Activated CD4-positive, alpha-beta T cell treated with anti-CD3 and anti-CD28 coated beads for 24 hours (primary cell): ENCODE measurements at regions not wholly inside any gene's neighbourhood (a gene's known extent, or its start where the extent isn't known, plus 50 kb on each side); places are given as distances from the start of the nearest gene placed in this dataset.

Experiments used
- DNase-seq, 2 donors: peaks; one replicate each; pipeline ENCODE4 v3.0.0-alpha.2; 2020; ENCODE audit warnings: low read depth in 2 of 2

DNA sequence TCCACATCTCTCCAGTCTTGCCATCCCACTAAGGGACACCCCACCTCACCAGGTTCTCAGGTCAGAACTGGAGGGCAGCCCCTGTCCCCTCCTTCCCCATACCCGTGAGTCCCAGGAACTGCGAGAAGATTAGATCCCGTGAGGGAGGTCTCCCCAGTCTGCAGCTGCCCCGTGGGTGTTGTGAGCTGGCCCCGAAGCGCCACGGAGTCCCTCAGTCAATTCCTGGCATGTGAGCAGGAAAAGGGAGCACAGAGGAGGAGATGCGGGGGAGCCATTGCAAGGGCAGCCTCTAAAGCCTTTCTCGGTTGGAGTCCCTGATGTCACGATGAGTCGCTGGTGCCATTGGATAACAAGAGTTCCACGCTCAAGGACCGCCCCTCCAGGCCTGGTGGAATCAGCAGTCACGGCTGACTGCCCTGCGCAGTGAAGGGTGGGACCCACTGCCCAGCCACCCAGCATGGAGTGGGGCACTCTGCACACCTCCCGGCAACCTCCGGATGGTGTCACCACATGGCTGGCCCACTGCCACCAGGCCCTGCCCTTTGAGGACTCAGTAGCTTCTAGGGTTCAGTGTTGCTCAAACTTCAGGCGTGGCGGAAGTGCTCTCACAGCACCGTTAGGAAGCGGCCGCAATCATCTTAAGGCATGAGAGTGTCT lies 434.9 kb upstream of the MYT1L start:
- DNase-seq: no peak

DNA sequence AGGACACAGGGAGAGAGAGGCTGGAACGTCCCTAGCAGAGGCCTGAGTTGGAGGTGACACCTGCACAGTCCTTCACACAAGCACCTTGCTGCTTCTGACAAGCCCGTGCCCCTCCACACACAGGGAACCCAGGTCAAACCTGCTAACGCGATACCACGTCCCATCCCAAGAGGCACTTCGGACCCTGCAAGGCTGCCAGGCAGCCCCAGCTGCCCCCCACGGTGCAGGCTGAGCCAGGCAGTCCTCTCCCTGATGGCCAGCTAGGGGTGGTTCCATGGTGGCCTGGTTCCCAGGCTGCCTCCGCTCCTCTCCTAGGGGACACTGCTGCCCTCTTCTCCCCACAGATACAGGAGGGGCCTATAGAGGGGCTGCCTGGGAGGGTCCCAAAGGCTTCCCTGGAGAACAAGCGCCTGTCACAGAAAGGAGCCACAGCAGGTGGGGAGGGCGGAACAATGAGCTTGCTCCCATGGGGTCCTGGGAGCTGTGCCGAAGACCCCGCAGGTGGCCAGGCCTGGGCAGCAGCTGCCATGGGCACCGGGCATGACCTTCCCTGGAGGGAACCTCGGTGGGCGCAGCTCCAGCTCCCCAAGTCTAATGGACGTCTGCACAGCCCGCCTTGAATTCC lies 434.2 kb upstream of the MYT1L start:
- no peak for DNase-seq

DNA sequence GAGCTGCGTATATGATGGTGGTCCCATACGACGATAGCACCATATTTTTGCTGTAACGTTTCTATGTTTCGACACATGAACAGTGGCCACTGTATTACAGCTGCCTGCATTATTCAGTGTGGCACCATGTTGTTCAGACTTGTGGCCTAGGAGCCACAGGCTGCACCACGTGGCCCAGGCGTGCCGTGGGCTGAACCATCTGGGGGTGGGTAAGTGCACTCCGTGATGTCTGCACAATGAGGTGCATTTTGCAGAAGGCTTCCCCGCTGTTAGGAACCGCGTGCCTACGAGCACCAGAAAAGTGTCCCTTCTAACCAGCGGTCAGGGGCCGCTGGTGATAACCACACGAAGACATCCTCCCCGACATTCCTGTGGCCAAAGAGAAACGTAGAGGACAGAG lies 433.7 kb upstream of the MYT1L start:
- DNase-seq: no peak

DNA sequence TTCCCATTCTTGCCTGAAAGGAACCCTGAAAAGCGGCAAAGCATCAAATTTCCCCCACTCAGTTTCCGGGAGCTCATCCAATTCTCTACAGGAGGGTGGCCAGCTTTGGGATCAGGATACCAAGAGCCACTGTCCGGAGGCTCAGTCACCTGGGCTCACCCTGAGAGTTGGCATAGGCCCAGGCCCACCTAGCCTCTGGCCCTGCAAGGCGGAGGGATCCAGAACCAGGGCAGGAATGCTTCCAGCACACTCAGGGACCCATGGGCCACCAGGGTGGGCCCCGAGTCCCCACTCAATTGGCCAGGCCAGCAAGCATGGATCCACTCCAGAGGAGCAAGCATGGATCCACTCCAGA lies 432.9 kb upstream of the MYT1L start:
- DNase-seq: no peak

DNA sequence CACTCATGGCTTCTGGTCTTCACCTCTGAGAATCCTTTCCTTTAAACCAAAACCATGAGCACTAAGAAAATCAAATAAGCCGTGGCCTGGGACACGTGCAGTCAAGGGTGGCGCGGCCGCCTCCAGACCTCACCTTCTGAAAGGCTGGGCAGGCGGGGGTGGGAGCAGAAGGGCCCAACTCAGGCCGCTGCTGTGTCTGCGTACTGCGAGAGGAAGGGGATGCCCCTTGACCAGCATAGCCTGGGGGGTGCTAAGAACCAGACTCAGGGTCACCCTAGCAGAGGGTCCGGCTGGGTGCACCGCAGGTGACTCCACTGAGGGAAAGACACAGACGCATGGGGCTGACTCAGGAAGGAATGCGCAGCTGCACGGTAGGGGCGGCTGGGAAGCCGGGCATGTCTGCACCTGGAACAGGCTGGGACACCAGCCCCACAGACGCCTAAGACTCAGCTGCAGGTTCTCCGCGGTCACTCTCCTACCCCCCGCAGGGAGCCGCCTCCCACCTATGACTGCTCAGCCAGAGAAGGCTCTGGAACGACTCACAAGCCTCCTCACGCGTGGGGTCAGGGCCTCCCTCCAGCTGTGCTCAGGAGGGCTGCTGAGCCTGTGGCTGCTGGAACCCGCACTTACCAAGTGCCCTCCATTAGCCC lies 432.4 kb upstream of the MYT1L start:
- no peak for DNase-seq

DNA sequence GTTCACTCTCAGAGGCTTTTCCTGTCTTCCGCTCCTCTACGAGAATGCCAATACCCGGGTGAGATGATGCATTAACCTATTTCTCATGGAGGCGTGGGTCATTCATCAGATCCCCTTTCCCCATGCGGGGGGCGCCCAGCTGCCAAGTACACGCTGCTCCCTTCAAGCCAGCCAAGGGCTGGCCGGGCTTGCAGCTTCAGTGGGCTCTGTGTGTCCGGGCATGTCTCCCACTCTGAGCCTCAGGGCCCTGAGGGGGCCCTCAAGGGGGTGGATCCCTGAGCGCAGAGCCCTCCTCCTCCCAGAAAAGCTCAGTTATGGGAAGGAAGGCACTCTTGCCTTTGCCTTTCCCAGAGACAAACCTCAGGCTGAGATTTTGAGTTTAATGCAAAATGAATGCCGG lies 431.8 kb upstream of the MYT1L start:
- DNase-seq: no peak

DNA sequence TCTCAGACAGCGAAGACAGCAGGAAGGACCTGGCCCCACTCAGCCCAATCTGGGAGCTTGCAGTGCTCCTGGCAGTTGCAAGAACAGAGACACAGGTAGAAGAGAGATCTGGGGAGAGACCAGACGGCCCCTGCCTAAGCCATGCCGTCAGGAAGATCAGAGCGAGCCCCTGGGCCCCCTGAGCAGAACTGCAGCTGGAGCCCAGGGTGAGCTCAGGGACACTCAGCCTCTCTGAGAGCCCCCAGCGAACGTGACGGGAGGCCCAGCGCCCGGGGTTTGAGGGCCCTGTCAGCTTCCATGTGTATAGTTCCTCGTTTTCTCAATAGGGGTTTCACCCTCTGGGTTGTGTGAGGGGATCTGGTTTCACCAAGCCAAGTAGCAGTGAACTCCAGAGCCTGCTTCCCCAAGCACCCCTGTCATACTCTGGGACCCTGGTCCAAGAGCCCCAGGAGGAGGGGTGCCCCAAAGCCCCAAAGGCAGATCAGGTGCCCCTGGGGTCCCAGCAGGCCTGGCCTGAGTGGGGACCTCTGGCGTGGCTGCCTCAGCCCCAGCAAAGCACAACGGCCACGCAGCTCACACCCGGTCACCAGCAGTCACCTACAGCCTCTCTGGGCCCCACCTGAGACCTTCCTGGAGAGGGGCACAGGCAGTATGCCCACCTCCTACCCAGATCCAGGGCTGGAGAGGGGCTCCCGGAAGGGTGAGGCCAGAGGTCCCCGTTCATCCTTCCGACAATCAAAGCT lies 431.3 kb upstream of the MYT1L start:
- no peak for DNase-seq

DNA sequence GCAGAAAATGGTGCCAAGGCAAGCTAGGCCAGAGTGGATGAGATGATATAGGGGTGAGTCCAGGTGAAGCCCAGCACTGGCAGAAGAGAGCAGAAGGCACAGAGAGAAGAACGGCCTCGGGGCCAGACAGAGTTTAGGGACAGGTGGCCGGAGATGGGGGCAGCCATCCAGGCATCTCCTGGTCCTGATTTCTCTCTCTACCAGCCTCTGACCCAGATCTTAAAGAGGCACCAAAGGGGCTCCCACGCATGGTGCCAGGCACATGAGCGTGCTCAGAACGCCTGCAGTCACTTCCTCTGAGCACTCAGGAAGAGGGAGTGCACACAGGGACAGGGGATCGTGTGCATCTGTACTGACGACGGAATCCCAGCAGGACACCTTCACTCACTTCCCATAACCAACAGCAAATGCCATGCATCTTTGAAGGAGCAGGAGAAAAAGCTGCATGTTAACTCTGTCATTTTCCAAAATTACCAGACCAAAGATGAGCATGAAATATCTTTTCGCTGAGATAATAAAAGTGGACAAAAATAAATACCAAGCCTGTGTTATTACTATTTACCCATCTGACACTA lies 427.8 kb upstream of the MYT1L start:
- no peak for DNase-seq

DNA sequence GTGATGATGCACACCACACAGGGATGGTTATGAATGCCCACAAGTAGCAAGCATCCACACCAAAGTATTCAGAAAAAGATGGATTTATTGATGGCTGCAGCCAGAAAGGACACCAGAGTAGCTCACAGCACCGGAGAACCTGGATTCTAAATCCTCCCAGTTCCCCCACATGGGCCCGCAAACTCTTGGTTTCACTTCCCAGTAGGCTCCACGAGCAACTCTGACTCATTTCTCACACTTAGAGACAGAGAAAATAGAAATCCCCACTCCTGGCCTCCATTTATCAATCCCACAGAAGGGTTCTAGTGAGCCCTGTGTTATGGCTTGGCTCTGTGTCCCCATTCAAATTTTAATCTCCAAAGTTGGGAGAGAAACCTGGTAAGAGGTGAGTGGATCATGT lies 426.7 kb upstream of the MYT1L start:
- DNase-seq: no peak

DNA sequence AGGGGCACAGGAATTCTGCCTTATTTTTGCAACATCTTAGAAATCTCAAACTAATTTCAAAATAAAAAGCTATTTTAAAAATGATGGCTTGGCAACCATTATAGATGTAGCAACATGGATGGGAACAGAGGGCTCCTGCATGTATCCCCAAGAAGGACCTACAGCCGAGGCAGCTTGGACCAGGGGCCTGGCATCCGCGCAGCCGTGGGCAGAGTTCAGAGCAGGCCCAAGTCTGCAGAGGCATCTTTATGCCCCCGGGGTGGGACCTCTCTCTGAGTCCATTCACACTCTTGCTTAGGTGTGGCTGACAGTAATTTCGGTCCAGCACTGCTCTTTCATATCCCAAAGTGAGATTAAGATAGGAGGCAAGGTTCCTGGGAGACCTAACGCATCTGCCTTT lies 425.8 kb upstream of the MYT1L start:
- no peak for DNase-seq

DNA sequence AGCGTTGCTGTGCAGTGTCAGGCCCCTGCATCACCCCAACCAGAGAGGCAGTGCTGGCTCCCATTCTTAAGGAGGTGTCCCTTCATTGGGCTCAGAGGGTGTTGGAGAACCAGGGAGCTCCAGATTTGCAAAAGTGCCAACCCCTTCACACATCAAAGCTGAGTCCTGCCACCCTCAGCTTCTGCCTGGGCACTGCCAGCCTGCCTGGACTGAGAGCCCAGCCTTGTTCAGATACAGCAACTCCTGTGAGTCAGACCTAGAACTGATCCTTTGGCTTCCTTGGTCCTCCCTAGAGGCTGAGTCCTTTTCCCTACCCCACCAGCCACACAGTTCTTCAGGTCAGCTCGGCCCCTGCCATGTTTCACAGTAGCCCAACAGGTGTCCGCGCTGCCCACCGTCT lies 424.9 kb upstream of the MYT1L start:
- DNase-seq: no peak

DNA sequence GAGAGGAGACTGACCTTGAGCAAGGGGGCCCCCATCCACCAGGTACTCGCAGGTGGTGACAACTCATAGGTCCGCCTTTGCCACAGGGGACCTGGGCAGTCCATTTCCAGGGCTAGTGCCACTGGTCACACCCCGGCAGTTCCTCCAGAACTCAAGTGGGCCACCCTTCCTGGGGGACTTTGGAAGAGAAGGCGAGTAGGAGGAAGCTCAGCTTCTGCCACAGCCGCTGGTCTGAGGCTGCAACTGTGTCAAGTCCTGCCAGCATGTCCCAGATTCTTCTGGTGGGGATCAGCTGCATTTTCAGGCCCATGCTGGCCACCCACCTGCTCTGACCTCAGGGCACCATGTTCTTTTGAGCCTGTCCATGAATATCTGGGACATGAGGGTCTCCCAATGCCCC lies 423.9 kb upstream of the MYT1L start:
- no peak for DNase-seq

DNA sequence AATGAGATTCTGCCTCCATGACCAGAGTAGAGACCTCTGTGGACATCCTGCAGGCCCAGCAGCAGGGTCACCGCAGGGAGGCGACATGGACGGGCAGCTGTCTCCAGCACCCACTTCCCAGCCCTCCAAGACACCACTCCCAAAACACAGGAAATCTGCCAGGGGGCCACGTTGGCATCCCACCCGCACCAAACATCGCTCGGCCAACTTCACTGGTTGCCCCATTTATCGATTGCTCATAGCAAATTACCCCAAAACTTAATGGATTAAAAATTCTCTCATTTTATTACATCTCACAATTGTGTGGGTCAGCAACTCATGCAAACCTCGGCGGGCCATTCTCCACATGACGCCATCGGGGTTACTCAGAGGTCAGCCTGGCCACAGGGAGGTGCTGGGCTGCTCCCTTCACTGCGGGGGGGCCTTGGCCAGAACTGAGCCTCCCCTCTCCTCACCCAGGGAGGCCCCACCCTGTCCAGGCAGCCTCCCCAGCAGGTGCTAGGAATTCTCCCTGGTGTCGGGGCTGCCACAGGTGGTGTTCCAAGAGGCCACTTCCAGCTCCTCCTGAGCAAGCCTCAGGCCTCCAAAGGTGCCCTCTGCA lies 420.7 kb upstream of the MYT1L start:
- no peak for DNase-seq

DNA sequence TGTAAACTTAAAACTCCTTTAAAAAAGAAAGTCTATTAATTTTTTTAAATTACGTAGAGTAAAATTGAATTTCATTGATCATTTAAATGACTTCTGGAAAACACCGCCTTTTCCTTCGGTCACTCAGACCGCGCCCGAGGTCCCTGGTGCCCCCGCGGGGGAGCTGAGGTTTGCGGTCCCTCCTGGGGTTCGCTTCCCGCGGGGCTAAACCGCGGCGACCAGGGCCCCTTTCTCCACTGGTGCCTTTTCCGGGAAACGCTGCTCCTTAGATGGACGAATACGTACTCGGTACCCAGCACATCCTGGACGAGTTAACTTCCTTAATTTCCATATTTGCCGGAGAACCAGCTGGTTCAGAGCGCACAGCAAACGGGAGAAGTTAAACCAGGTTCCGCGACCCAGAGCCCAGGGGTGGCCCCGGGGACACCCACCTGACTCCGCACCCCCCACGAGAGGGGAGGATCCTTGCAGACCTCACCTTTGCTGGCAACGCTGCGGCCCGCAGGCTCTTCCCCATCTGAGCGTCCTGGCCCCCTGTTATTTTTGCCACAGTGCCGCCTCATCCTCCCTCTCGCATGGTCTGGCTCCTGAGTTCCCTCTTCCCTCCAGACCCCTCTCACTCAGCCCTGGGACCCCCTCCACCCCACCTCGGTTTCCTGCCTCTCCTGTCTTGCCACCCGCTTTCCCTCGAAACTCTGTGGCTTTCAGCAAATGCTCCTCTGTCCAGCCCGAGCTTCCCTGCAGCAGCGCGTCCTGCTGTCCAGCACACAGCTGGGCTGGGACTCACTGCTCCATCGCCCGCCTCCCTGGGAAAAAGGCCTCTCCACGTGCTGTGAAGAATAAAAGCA lies 420.0 kb upstream of the MYT1L start:
- DNase-seq: no peak

DNA sequence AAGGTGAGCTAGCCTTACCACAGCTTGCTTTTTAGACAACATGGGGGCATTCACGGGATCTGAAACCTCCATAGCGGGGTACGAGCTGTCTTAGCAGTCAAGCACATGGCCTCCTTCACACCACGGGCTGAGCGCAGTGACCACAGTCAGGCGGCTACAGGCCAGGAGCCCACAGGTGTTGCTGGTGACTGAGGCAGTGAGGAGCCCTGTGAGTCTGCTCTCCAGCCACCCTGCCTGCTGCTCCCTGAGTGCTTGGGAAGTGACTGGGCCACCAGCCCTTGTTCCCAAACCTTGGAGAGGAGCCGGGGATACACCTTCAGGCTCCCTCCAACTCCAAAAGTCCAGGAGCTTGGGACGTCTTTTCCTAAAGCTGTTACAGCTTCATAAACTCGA lies 418.1 kb upstream of the MYT1L start:
- no peak for DNase-seq

DNA sequence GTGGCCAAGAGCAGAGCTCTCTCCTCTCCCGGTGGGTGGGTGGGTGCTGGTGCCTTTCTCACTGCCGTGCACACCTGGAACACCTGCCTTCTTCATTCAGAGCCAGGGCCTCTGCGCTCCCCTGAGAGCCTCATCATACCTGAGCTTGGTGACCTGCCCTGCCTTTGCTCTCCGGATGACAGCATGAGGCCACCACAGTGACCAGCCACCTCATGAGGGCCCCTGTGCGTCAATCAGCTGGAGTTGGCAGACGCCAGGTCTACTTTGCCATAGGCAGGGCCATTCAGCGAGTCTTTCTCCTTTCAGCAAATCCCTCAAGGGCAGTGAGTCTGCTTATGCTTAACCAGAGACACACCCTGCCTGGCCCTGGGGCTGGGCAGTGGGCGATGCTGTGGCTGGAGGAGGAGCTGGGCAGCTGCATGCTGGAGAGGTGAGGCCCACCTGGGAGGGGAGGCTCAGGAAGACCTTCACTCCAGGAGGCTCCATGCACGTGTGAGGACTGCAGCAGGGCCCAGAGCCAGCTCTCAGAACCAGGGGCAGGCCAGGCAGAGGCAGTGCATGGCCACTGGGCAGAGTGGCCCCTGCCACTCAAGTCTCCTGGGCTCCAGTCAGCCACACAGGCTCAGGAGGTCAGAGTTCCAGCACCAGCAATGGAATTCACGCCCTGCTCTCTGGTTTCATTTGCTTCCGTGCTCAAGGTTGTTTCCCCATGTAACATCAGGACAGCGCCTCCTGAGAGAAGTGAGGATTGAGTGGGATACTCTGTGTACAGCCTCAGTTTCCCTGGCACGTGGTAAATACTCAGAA lies 417.5 kb upstream of the MYT1L start:
- no peak for DNase-seq

DNA sequence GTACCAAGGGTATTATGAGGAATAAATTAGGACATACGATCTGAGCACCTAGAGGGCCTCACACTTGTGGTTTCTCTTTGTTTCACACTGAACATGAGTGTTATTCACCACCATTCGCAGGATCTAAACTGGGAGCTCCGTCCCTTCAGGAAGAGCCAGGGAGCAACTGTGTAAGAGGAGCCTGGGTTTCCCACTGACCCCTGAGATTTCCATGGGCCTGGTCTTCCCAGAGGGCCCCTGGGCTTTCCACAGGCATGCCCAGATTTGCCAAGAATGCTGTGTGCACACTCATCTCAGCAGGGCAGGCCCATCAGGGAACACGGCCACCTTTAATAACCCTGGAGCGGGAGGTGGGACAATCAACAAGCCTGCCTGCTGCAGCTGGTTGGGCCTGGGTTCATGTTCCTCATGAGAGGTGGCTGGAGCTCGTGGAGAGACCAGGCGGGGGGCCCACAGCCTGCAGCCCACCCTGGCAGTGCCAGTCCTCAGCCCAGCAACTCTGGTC lies 416.8 kb upstream of the MYT1L start:
- DNase-seq: no peak

DNA sequence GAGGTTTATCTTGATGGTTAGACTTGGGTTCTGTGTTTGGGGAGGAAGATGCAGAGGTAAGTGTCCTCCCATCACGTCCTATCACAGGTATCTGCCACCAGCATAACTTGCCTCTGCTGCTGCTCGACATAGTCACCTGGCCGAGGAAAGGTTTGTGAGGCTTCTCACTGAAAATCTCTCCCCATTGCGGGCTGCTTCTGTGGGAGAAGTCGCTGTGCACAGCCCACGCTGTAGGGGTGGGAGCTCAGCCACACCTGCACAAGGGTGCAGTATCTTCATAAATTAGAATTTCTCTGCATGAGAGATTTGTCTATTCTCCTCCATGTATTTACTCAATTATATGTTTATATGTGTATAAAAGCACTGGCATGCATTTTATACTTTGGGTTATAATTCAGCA lies 415.7 kb upstream of the MYT1L start:
- no peak for DNase-seq

DNA sequence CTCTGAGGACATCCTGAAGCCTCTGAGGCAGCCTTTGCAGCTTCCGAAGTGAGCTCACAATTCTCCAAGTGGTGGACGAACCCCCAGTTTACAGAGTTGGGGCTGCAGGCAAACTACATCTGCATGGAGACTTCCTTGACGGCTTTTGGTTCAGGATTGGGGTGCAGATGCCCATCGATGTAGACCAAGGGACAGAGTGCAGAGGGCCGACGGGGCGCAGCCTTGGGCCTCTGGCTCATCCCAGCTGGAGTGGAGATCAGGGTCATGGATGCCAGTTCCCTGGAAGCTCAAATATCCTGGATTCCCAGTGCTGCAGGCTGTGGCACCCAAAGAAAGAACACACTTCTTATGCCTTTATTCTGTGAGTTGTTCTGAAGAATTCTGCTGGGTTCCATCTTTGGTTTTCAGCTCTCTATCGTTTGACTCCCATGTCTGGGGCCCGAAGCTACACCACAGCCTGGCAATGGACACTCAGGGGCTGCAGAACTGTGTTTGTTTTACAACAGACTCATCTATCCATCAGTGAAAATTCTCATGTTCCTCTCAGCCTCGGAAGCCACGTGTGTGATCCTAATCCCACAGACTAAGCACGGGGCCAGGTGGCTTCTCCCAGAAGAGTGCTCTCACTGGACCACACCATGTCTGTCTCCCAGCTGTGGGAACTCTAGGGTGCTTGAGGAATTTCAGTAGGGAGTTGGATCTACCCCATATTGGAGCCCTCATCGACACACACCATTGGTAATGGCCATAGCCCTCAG lies 414.1 kb upstream of the MYT1L start:
- DNase-seq: no peak
